Glutamatergic neuron (in vitro differentiated cells): ENCODE measurements at regions not wholly inside any gene's neighbourhood (a gene's known extent, or its start where the extent isn't known, plus 50 kb on each side); places are given as distances from the start of the nearest gene placed in this dataset.

Source experiments
- DNase-seq: peaks from one replicate; pipeline ENCODE4 v3.0.0; 2022
- H3K27ac Mint-ChIP-seq: one replicate; pipeline ENCODE4 v1.8.0; 2020; ENCODE audit warnings: mild to moderate bottlenecking, mixed read lengths, inconsistent platforms; ENCODE audit not compliant: unreplicated experiment
- H3K27me3 Mint-ChIP-seq: one replicate; pipeline ENCODE4 v1.8.0; 2020; ENCODE audit warnings: mild to moderate bottlenecking, moderate library complexity, mixed read lengths, inconsistent platforms; ENCODE audit not compliant: unreplicated experiment
- H3K36me3 Mint-ChIP-seq: one replicate; pipeline ENCODE4 v1.8.0; 2020; ENCODE audit warnings: mild to moderate bottlenecking, mixed read lengths, inconsistent platforms; ENCODE audit not compliant: unreplicated experiment
- H3K4me1 Mint-ChIP-seq: one replicate; pipeline ENCODE4 v1.8.0; 2020; ENCODE audit warnings: mild to moderate bottlenecking, low read depth, mixed read lengths, inconsistent platforms; ENCODE audit not compliant: unreplicated experiment
- H3K4me3 Mint-ChIP-seq: one replicate; pipeline ENCODE4 v1.8.0; 2020; ENCODE audit warnings: mild to moderate bottlenecking, mixed read lengths, inconsistent platforms; ENCODE audit not compliant: unreplicated experiment
- H3K9me3 Mint-ChIP-seq: one replicate; pipeline ENCODE4 v1.8.0; 2020; ENCODE audit warnings: mild to moderate bottlenecking, moderate library complexity, mixed read lengths, inconsistent platforms; ENCODE audit not compliant: unreplicated experiment
- TF ChIP-seq, protein P1 (sequence below): fragments of 200-600 bp; sonication (generic); IDR thresholded peaks from one replicate; pipeline ENCODE4 v1.5.0; 2021; ENCODE audit not compliant: partially characterized antibody, unreplicated experiment

DNA sequence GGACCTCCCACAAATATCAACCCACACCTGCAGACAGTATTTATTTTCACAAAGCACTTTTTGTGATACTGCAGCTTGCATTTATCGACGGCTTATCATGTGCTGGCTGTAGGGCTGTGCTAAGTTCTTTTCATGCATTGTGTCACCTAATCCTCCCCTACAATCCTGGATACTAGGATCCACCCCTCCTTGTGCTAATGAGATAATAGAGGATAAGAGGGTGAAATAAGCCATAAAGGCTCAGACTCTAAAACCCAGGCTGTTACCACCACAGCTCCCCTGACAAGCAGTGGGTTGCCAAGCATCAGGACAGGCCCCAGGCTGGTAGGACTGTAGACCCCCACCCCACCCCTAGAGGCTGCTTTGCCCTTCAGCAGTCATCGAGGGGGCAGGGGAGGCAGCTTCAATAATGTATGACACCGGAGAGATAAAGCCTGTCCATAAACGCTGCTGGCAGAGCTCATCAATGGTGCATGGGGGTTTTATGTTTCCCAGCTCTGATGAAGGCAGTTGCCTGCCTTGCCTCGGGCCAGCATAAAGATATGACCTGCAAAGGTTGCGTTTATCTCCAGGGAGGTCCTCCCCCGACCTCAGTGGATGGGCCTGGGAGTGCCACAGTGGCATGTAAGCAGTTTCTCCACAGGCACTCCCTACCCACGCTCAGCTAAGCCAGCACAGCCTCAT lies 73.9 kb upstream of the C16orf82 start:
- Mint-ChIP-seq H3K27me3 (peaks cover 3% of the 10 kb centered on the region), H3K4me3 (no peak overlapping the region), H3K9me3 (peaks cover 4% of the 10 kb centered on the region), H3K36me3 (no peaks in the 10 kb centered on the region), H3K27ac (no peak overlapping the region), H3K4me1 (no peaks in the 10 kb centered on the region)
- DNase-seq, result no peak
- TF ChIP-seq, protein P1, sequence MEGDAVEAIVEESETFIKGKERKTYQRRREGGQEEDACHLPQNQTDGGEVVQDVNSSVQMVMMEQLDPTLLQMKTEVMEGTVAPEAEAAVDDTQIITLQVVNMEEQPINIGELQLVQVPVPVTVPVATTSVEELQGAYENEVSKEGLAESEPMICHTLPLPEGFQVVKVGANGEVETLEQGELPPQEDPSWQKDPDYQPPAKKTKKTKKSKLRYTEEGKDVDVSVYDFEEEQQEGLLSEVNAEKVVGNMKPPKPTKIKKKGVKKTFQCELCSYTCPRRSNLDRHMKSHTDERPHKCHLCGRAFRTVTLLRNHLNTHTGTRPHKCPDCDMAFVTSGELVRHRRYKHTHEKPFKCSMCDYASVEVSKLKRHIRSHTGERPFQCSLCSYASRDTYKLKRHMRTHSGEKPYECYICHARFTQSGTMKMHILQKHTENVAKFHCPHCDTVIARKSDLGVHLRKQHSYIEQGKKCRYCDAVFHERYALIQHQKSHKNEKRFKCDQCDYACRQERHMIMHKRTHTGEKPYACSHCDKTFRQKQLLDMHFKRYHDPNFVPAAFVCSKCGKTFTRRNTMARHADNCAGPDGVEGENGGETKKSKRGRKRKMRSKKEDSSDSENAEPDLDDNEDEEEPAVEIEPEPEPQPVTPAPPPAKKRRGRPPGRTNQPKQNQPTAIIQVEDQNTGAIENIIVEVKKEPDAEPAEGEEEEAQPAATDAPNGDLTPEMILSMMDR, result no peak

DNA sequence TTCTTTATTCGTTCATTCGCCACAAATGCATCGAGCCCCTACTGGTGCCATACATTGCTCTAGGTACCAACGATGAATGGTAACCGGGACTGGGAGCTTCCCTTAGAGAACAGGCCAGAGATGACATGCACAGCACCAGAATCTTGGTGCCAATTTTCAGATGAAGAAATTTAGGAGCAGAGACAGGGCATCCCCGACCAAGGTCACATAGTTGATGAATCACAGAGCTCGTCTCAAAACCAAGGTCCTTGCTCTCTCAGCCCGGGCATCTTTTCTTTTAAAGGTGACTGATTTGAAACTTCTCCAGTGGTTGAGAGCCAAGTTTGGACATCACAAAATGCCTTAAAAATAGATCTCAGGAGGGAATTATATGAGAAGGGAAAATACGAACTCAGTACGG lies 73.2 kb upstream of the C16orf82 start:
- H3K27ac Mint-ChIP-seq, result no peak overlapping the region
- no peaks in the 10 kb centered on the region for H3K4me1 Mint-ChIP-seq
- no peaks in the 10 kb centered on the region for H3K36me3 Mint-ChIP-seq
- peaks cover 6% of the 10 kb centered on the region for H3K9me3 Mint-ChIP-seq
- peaks cover 3% of the 10 kb centered on the region for H3K27me3 Mint-ChIP-seq
- DNase-seq, result no peak
- TF ChIP-seq, protein P1, result no peak
- H3K4me3 Mint-ChIP-seq, result no peak overlapping the region

DNA sequence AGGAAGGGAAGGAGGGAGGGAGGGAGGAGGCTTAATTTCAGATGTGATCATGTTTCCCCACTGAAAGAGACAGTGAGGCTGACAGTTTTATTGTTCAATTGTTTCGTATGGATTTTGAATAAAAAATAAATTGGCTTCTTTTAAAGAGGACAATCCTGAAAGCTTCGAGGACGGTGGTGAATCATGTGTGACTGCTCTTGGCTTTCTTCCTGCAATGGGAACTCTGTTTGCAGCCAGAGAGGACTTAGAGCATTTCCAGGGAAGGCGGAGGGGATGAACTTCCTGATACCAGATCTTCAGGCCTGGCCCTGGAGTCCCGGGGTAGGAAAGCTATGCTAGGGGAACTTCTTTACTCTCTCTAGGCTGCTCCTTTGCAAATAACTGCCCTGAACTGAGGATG lies 72.8 kb upstream of the C16orf82 start:
- Mint-ChIP-seq H3K27me3 (peaks cover 3% of the 10 kb centered on the region), H3K4me1 (no peaks in the 10 kb centered on the region), H3K9me3 (peaks cover 7% of the 10 kb centered on the region), H3K36me3 (no peaks in the 10 kb centered on the region), H3K27ac (no peak overlapping the region), H3K4me3 (no peak overlapping the region)
- TF ChIP-seq, protein P1, result no peak
- no peak for DNase-seq

DNA sequence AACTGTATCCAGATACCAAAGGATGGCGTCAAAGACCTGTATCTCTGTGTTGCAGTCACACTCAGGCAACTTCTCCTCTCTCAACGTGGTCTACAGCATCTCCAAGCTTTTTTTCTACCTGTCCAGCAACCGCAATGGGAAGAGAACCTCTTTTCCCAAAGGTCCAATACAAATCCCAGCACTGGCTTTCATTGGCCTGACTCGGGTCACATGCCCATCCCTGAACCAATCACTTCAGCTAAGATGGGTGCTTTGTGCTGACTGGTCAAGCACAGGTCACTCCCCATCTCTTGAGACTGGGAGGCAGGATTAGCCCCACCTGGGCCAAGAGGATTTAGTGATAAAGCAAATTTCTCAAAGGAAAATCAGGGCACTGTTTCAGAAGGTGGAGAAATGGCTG lies 71.2 kb upstream of the C16orf82 start:
- no peaks in the 10 kb centered on the region for H3K4me1 Mint-ChIP-seq
- no peak overlapping the region for H3K27ac Mint-ChIP-seq
- H3K27me3 Mint-ChIP-seq, result peaks cover 3% of the 10 kb centered on the region
- TF ChIP-seq, protein P1, result no peak
- H3K9me3 Mint-ChIP-seq, result peaks cover 7% of the 10 kb centered on the region
- H3K4me3 Mint-ChIP-seq, result no peak overlapping the region
- H3K36me3 Mint-ChIP-seq, result no peaks in the 10 kb centered on the region
- DNase-seq, result no peak

DNA sequence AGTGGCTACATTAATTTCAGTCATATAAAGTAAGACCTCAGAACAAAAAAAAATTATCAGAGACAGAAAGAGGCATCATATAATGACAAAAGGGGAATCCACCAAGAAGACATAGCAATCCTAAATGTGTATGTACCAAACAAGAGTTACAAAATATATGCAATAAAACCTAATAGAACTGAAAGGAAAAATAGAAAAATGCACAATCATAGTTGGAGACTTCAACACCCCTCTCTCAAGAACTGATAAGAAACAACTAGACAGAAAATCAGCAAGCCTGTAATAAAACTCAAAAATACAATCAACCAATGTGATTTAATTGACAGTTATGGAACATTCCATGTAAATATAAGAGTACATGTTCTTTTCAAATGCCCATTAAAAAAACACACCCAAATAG lies 61.3 kb upstream of the C16orf82 start:
- peaks cover 1% of the 10 kb centered on the region for H3K9me3 Mint-ChIP-seq
- TF ChIP-seq, protein P1, result no peak
- no peak overlapping the region for H3K4me3 Mint-ChIP-seq
- DNase-seq, result no peak
- no peaks in the 10 kb centered on the region for H3K4me1 Mint-ChIP-seq
- no peak overlapping the region for H3K27ac Mint-ChIP-seq
- no peaks in the 10 kb centered on the region for H3K27me3 Mint-ChIP-seq
- H3K36me3 Mint-ChIP-seq, result no peaks in the 10 kb centered on the region
